ENCODE measurements at regions not wholly inside any gene's neighbourhood (a gene's known extent, or its start where the extent isn't known, plus 50 kb on each side); places are given as distances from the start of the nearest gene placed in this dataset.

GRCh38 chr9:69975681-69976080, 68.0 kb upstream of the MAMDC2 start:
- Histone ChIP-seq H3K4me3 (ENCODE audit: low read depth in 1 of 3, low read length in 3 of 3) (no peak overlapping the region), H3K9ac (ENCODE audit: low read depth in 1 of 2, low read length in 2 of 2) (no peak overlapping the region), H3K27ac (ENCODE audit: low read depth in 1 of 2, low read length in 2 of 2) (no peak overlapping the region), H3K36me3 (ENCODE audit: control insufficient read depth in 4 of 4, insufficient read depth in 3 of 4, low read depth in 1 of 4, low read length in 3 of 4) (no peaks in the 10 kb centered on the region), H3K9me3 (ENCODE audit: control insufficient read depth in 4 of 4, low read length in 3 of 4) (no peaks in the 10 kb centered on the region), H3K4me1 (ENCODE audit: control insufficient read depth in 4 of 4, insufficient read depth in 4 of 4, low read length in 3 of 4) (no peaks in the 10 kb centered on the region), H3K27me3 (ENCODE audit: control insufficient read depth in 4 of 4, insufficient read depth in 4 of 4, low read length in 3 of 4) (peaks cover 0 to 3% (median 0%) of the 10 kb centered on the region in 4 donors)
- no peak for TF ChIP-seq MAX (IDR thresholded peaks at IDR 0.05)
- TF ChIP-seq, protein P1, sequence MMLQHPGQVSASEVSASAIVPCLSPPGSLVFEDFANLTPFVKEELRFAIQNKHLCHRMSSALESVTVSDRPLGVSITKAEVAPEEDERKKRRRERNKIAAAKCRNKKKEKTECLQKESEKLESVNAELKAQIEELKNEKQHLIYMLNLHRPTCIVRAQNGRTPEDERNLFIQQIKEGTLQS (IDR thresholded peaks at IDR 0.05): no peak
- TF ChIP-seq, protein P2, sequence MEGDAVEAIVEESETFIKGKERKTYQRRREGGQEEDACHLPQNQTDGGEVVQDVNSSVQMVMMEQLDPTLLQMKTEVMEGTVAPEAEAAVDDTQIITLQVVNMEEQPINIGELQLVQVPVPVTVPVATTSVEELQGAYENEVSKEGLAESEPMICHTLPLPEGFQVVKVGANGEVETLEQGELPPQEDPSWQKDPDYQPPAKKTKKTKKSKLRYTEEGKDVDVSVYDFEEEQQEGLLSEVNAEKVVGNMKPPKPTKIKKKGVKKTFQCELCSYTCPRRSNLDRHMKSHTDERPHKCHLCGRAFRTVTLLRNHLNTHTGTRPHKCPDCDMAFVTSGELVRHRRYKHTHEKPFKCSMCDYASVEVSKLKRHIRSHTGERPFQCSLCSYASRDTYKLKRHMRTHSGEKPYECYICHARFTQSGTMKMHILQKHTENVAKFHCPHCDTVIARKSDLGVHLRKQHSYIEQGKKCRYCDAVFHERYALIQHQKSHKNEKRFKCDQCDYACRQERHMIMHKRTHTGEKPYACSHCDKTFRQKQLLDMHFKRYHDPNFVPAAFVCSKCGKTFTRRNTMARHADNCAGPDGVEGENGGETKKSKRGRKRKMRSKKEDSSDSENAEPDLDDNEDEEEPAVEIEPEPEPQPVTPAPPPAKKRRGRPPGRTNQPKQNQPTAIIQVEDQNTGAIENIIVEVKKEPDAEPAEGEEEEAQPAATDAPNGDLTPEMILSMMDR (IDR thresholded peaks at IDR 0.05; ENCODE audit: low read depth, low read length, missing input control): no peak
- TF ChIP-seq HNF4G (IDR thresholded peaks at IDR 0.05): no peak
- TF ChIP-seq RXRA (IDR thresholded peaks at IDR 0.05): no peak
- TF ChIP-seq, protein P3, sequence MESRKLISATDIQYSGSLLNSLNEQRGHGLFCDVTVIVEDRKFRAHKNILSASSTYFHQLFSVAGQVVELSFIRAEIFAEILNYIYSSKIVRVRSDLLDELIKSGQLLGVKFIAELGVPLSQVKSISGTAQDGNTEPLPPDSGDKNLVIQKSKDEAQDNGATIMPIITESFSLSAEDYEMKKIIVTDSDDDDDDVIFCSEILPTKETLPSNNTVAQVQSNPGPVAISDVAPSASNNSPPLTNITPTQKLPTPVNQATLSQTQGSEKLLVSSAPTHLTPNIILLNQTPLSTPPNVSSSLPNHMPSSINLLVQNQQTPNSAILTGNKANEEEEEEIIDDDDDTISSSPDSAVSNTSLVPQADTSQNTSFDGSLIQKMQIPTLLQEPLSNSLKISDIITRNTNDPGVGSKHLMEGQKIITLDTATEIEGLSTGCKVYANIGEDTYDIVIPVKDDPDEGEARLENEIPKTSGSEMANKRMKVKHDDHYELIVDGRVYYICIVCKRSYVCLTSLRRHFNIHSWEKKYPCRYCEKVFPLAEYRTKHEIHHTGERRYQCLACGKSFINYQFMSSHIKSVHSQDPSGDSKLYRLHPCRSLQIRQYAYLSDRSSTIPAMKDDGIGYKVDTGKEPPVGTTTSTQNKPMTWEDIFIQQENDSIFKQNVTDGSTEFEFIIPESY (IDR thresholded peaks at IDR 0.05): no peak
- TF ChIP-seq GABPA (IDR thresholded peaks at IDR 0.05 in 1 of 2, conservative IDR thresholded peaks at IDR 0.05 in 1 of 2): no peak
- TF ChIP-seq EGR1 (IDR thresholded peaks at IDR 0.05; ENCODE audit: low read depth in 2 of 2): no peak
- TF ChIP-seq RAD21 (IDR thresholded peaks at IDR 0.05): no peak
- TF ChIP-seq FOXA1 (IDR thresholded peaks at IDR 0.05): no peak
- no peak for TF ChIP-seq REST (IDR thresholded peaks at IDR 0.05)
- TF ChIP-seq FOXA2 (IDR thresholded peaks at IDR 0.05): no peak
- TF ChIP-seq HNF4A (conservative IDR thresholded peaks at IDR 0.05): no peak
- WGBS: 74% methylated on average over 4 of the region's 4 CpGs
- DNase-seq (ENCODE audit: low spot score): no peak

DNA sequence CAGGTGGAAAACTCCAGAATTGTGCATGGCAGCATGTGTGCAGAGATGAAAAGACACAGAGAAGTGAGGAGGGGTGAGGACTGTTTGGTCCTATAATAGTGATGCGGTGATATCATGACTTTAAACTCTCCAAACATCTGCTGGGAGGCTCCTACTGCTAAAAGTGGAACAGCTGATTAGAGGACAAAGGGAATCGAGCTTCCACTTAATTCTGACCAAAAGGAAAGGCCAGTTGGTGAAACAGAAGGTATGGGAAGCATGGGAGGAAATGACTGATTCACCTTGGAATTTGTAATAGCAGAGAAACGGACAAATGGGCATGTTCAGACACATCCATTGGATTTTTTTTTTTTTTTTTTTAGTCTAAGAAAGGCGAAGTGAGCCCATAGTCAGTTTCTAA, 67.5 kb upstream of the MAMDC2 start:
- peaks cover 0 to 3% (median 0%) of the 10 kb centered on the region in 4 donors for H3K27me3 ChIP-seq (ENCODE audit: control insufficient read depth in 4 of 4, insufficient read depth in 4 of 4, low read length in 3 of 4)
- no peak overlapping the region for H3K4me3 ChIP-seq (ENCODE audit: low read depth in 1 of 3, low read length in 3 of 3)
- DNase-seq (ENCODE audit: low spot score): no peak
- H3K4me1 ChIP-seq (ENCODE audit: control insufficient read depth in 4 of 4, insufficient read depth in 4 of 4, low read length in 3 of 4): no peaks in the 10 kb centered on the region
- H3K36me3 ChIP-seq (ENCODE audit: control insufficient read depth in 4 of 4, insufficient read depth in 3 of 4, low read depth in 1 of 4, low read length in 3 of 4): no peaks in the 10 kb centered on the region
- 63% methylated on average over 4 of the region's 4 CpGs for WGBS
- TF ChIP-seq, protein P2 (IDR thresholded peaks at IDR 0.05; ENCODE audit: low read depth, low read length, missing input control): no peak
- TF ChIP-seq HNF4A (conservative IDR thresholded peaks at IDR 0.05): no peak
- no peak for TF ChIP-seq EGR1 (IDR thresholded peaks at IDR 0.05; ENCODE audit: low read depth in 2 of 2)
- TF ChIP-seq HNF4G (IDR thresholded peaks at IDR 0.05): no peak
- no peak for TF ChIP-seq MAX (IDR thresholded peaks at IDR 0.05)
- no peak for TF ChIP-seq YY1 (IDR thresholded peaks at IDR 0.05)
- TF ChIP-seq TAF1 (conservative IDR thresholded peaks at IDR 0.05): no peak
- no peaks in the 10 kb centered on the region for H3K9me3 ChIP-seq (ENCODE audit: control insufficient read depth in 4 of 4, low read length in 3 of 4)
- no peak overlapping the region for H3K27ac ChIP-seq (ENCODE audit: low read depth in 1 of 2, low read length in 2 of 2)
- H3K9ac ChIP-seq (ENCODE audit: low read depth in 1 of 2, low read length in 2 of 2): no peak overlapping the region

Data from liver (tissue), 8 donors.